WTC11 (cell line): ENCODE measurements at regions not wholly inside any gene's neighbourhood (a gene's known extent, or its start where the extent isn't known, plus 50 kb on each side); places are given as distances from the start of the nearest gene placed in this dataset.

Experiments
- EMX1 ChIP-seq: fragments of 250-450 bp; sonication (Bioruptor Pico); IDR thresholded peaks from 2 replicates; pipeline ENCODE4 v1.8.0; 2021; ENCODE audit warnings: mild to moderate bottlenecking
- ESRRA ChIP-seq: sonication (generic); formaldehyde crosslinking; IDR thresholded peaks from 2 replicates; pipeline ENCODE4 v1.8.1; 2022; ENCODE audit warnings: mild to moderate bottlenecking, missing genetic modification reagents, borderline replicate concordance
- FOXJ3 ChIP-seq: sonication (generic); formaldehyde crosslinking; IDR thresholded peaks from 2 replicates; pipeline ENCODE4 v1.9.0; 2021; ENCODE audit warnings: missing genetic modification reagents, mild to moderate bottlenecking, borderline replicate concordance
- FOXK1 ChIP-seq: sonication (generic); formaldehyde crosslinking; IDR thresholded peaks from 2 replicates; pipeline ENCODE4 v1.8.0; 2022; ENCODE audit warnings: mild to moderate bottlenecking, moderate library complexity, missing genetic modification reagents
- GRHL2 ChIP-seq: fragments of 250-450 bp; sonication (Bioruptor Pico); IDR thresholded peaks from 2 replicates; pipeline ENCODE4 v1.8.0; 2022; ENCODE audit warnings: mild to moderate bottlenecking, moderate library complexity; ENCODE audit not compliant: insufficient replicate concordance, severe bottlenecking
- HMGA2 ChIP-seq: fragments of 250-450 bp; sonication (Bioruptor Pico); IDR thresholded peaks from 2 replicates; pipeline ENCODE4 v1.4.0; 2021; ENCODE audit warnings: mild to moderate bottlenecking, moderate library complexity
- JAZF1 ChIP-seq: fragments of 250-450 bp; sonication (Bioruptor Pico); IDR thresholded peaks from 2 replicates; pipeline ENCODE4 v1.9.0; 2021; ENCODE audit warnings: moderate library complexity, mild to moderate bottlenecking, inconsistent platforms
- NFATC4 ChIP-seq: fragments of 250-450 bp; sonication (Bioruptor Pico); IDR thresholded peaks from 2 replicates; pipeline ENCODE4 v1.9.0; 2021; ENCODE audit warnings: mild to moderate bottlenecking
- ZNF121 ChIP-seq: sonication (generic); formaldehyde crosslinking; IDR thresholded peaks from 2 replicates; pipeline ENCODE4 v1.8.0; 2023; ENCODE audit warnings: missing genetic modification reagents
- ZNF138 ChIP-seq: sonication (generic); formaldehyde crosslinking; conservative IDR thresholded peaks from 2 replicates; pipeline ENCODE4 v1.8.1; 2022; ENCODE audit warnings: mild to moderate bottlenecking, moderate library complexity, missing genetic modification reagents
- ZNF317 ChIP-seq: sonication (generic); formaldehyde crosslinking; IDR thresholded peaks from 2 replicates; pipeline ENCODE4 v1.8.1; 2023; ENCODE audit warnings: low read depth, mild to moderate bottlenecking, moderate library complexity, missing genetic modification reagents, borderline replicate concordance
- ZNF396 ChIP-seq: fragments of 250-450 bp; sonication (Bioruptor Pico); IDR thresholded peaks from 2 replicates; pipeline ENCODE4 v1.8.0; 2021; ENCODE audit warnings: mild to moderate bottlenecking, moderate library complexity, borderline replicate concordance
- TF ChIP-seq, protein P1 (sequence below): sonication (generic); formaldehyde crosslinking; IDR thresholded peaks from 2 replicates; pipeline ENCODE4 v1.8.0; 2023; ENCODE audit warnings: missing genetic modification reagents, mild to moderate bottlenecking, borderline replicate concordance
- TF ChIP-seq, protein P2 (sequence below): sonication (generic); formaldehyde crosslinking; IDR thresholded peaks from 2 replicates; pipeline ENCODE4 v1.8.0; 2023; ENCODE audit warnings: mild to moderate bottlenecking, missing genetic modification reagents
- TF ChIP-seq, protein P3 (sequence below): sonication (generic); formaldehyde crosslinking; IDR thresholded peaks from 2 replicates; pipeline ENCODE4 v1.8.1; 2023; ENCODE audit warnings: mild to moderate bottlenecking, missing genetic modification reagents
- TF ChIP-seq, protein P4 (sequence below): sonication (generic); formaldehyde crosslinking; IDR thresholded peaks from 2 replicates; pipeline ENCODE4 v1.8.1; 2023; ENCODE audit warnings: mild to moderate bottlenecking, missing genetic modification reagents, borderline replicate concordance
- TF ChIP-seq, protein P5 (sequence below): fragments of 250-450 bp; sonication (Bioruptor Pico); IDR thresholded peaks from 2 replicates; pipeline ENCODE4 v1.9.0; 2021; ENCODE audit warnings: moderate library complexity, mild to moderate bottlenecking, inconsistent platforms, borderline replicate concordance
- TF ChIP-seq, protein P6 (sequence below): sonication (generic); formaldehyde crosslinking; IDR thresholded peaks from 2 replicates; pipeline ENCODE4 v1.8.0; 2022; ENCODE audit warnings: missing genetic modification reagents

DNA sequence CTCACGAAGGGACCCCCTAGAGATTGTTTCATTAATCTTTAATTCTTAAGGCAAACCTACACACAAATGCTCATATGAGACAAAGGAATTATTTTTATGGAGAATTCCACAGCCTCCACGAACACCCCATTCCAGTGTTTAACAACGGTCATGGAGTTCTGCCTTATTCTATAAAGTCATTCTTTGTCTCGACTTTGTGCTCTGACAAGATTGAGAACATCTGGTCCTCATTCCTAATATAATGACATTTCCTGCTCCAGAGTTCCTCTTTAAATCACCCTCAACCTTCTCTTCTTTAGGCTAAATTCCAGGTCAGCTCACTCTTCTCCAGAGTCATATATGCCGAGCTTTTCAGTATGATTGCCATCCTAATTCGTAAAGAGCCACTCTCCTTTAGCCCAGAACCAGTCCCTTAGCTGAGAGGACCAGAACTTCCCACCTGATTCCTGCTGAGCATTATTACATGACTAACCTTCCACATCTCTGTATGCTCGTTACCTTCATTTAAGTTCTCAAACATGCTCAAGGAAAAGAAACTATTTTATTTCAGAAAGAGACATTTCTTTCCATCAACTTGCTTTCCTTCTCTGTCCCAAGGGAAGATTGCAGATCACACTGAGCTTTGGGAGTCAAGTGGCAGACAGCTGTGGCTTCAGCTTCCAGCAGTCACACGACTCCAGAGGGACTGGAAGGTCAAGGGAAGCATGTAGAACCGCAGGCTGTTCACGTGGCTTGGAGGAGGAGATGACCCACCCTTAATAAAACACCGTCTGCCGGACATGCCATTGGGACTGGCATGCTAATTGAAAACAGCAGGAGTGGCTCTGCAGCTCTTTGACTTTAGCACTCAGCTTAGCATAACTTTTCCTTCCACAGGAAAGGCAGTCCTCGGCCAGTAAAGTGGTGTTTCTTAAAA lies 467.1 kb upstream of the HSF2 start (continued):
- TF ChIP-seq, protein P1, sequence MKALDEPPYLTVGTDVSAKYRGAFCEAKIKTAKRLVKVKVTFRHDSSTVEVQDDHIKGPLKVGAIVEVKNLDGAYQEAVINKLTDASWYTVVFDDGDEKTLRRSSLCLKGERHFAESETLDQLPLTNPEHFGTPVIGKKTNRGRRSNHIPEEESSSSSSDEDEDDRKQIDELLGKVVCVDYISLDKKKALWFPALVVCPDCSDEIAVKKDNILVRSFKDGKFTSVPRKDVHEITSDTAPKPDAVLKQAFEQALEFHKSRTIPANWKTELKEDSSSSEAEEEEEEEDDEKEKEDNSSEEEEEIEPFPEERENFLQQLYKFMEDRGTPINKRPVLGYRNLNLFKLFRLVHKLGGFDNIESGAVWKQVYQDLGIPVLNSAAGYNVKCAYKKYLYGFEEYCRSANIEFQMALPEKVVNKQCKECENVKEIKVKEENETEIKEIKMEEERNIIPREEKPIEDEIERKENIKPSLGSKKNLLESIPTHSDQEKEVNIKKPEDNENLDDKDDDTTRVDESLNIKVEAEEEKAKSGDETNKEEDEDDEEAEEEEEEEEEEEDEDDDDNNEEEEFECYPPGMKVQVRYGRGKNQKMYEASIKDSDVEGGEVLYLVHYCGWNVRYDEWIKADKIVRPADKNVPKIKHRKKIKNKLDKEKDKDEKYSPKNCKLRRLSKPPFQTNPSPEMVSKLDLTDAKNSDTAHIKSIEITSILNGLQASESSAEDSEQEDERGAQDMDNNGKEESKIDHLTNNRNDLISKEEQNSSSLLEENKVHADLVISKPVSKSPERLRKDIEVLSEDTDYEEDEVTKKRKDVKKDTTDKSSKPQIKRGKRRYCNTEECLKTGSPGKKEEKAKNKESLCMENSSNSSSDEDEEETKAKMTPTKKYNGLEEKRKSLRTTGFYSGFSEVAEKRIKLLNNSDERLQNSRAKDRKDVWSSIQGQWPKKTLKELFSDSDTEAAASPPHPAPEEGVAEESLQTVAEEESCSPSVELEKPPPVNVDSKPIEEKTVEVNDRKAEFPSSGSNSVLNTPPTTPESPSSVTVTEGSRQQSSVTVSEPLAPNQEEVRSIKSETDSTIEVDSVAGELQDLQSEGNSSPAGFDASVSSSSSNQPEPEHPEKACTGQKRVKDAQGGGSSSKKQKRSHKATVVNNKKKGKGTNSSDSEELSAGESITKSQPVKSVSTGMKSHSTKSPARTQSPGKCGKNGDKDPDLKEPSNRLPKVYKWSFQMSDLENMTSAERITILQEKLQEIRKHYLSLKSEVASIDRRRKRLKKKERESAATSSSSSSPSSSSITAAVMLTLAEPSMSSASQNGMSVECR (CRISPR knock-in tag) = no peak
- TF ChIP-seq FOXK1 (CRISPR knock-in tag) (peak; percentile 75), ESRRA (CRISPR knock-in tag) (no peak), ZNF317 (CRISPR knock-in tag) (no peak), FOXJ3 (CRISPR knock-in tag) (no peak), GRHL2 (CRISPR knock-in tag) (no peak), NFATC4 (CRISPR knock-in tag) (no peak), EMX1 (no peak), JAZF1 (CRISPR knock-in tag) (no peak), HMGA2 (CRISPR knock-in tag) (no peak), ZNF396 (CRISPR knock-in tag) (no peak; the same call in 1 of the 2 replicates), ZNF121 (no peak), ZNF138 (no peak)
- TF ChIP-seq, protein P2, sequence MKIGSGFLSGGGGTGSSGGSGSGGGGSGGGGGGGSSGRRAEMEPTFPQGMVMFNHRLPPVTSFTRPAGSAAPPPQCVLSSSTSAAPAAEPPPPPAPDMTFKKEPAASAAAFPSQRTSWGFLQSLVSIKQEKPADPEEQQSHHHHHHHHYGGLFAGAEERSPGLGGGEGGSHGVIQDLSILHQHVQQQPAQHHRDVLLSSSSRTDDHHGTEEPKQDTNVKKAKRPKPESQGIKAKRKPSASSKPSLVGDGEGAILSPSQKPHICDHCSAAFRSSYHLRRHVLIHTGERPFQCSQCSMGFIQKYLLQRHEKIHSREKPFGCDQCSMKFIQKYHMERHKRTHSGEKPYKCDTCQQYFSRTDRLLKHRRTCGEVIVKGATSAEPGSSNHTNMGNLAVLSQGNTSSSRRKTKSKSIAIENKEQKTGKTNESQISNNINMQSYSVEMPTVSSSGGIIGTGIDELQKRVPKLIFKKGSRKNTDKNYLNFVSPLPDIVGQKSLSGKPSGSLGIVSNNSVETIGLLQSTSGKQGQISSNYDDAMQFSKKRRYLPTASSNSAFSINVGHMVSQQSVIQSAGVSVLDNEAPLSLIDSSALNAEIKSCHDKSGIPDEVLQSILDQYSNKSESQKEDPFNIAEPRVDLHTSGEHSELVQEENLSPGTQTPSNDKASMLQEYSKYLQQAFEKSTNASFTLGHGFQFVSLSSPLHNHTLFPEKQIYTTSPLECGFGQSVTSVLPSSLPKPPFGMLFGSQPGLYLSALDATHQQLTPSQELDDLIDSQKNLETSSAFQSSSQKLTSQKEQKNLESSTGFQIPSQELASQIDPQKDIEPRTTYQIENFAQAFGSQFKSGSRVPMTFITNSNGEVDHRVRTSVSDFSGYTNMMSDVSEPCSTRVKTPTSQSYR (CRISPR knock-in tag) = no peak
- TF ChIP-seq, protein P3, sequence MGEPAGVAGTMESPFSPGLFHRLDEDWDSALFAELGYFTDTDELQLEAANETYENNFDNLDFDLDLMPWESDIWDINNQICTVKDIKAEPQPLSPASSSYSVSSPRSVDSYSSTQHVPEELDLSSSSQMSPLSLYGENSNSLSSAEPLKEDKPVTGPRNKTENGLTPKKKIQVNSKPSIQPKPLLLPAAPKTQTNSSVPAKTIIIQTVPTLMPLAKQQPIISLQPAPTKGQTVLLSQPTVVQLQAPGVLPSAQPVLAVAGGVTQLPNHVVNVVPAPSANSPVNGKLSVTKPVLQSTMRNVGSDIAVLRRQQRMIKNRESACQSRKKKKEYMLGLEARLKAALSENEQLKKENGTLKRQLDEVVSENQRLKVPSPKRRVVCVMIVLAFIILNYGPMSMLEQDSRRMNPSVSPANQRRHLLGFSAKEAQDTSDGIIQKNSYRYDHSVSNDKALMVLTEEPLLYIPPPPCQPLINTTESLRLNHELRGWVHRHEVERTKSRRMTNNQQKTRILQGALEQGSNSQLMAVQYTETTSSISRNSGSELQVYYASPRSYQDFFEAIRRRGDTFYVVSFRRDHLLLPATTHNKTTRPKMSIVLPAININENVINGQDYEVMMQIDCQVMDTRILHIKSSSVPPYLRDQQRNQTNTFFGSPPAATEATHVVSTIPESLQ (CRISPR knock-in tag) = no peak
- TF ChIP-seq, protein P4, sequence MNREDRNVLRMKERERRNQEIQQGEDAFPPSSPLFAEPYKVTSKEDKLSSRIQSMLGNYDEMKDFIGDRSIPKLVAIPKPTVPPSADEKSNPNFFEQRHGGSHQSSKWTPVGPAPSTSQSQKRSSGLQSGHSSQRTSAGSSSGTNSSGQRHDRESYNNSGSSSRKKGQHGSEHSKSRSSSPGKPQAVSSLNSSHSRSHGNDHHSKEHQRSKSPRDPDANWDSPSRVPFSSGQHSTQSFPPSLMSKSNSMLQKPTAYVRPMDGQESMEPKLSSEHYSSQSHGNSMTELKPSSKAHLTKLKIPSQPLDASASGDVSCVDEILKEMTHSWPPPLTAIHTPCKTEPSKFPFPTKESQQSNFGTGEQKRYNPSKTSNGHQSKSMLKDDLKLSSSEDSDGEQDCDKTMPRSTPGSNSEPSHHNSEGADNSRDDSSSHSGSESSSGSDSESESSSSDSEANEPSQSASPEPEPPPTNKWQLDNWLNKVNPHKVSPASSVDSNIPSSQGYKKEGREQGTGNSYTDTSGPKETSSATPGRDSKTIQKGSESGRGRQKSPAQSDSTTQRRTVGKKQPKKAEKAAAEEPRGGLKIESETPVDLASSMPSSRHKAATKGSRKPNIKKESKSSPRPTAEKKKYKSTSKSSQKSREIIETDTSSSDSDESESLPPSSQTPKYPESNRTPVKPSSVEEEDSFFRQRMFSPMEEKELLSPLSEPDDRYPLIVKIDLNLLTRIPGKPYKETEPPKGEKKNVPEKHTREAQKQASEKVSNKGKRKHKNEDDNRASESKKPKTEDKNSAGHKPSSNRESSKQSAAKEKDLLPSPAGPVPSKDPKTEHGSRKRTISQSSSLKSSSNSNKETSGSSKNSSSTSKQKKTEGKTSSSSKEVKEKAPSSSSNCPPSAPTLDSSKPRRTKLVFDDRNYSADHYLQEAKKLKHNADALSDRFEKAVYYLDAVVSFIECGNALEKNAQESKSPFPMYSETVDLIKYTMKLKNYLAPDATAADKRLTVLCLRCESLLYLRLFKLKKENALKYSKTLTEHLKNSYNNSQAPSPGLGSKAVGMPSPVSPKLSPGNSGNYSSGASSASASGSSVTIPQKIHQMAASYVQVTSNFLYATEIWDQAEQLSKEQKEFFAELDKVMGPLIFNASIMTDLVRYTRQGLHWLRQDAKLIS (CRISPR knock-in tag) = no peak
- TF ChIP-seq, protein P5, sequence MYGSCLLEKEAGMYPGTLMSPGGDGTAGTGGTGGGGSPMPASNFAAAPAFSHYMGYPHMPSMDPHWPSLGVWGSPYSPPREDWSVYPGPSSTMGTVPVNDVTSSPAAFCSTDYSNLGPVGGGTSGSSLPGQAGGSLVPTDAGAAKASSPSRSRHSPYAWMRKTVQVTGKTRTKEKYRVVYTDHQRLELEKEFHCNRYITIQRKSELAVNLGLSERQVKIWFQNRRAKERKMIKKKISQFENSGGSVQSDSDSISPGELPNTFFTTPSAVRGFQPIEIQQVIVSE = no peak
- TF ChIP-seq, protein P6, sequence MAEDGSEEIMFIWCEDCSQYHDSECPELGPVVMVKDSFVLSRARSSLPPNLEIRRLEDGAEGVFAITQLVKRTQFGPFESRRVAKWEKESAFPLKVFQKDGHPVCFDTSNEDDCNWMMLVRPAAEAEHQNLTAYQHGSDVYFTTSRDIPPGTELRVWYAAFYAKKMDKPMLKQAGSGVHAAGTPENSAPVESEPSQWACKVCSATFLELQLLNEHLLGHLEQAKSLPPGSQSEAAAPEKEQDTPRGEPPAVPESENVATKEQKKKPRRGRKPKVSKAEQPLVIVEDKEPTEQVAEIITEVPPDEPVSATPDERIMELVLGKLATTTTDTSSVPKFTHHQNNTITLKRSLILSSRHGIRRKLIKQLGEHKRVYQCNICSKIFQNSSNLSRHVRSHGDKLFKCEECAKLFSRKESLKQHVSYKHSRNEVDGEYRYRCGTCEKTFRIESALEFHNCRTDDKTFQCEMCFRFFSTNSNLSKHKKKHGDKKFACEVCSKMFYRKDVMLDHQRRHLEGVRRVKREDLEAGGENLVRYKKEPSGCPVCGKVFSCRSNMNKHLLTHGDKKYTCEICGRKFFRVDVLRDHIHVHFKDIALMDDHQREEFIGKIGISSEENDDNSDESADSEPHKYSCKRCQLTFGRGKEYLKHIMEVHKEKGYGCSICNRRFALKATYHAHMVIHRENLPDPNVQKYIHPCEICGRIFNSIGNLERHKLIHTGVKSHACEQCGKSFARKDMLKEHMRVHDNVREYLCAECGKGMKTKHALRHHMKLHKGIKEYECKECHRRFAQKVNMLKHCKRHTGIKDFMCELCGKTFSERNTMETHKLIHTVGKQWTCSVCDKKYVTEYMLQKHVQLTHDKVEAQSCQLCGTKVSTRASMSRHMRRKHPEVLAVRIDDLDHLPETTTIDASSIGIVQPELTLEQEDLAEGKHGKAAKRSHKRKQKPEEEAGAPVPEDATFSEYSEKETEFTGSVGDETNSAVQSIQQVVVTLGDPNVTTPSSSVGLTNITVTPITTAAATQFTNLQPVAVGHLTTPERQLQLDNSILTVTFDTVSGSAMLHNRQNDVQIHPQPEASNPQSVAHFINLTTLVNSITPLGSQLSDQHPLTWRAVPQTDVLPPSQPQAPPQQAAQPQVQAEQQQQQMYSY = no peak
